Mesodermal cell (in vitro differentiated cells): ENCODE measurements at regions not wholly inside any gene's neighbourhood (a gene's known extent, or its start where the extent isn't known, plus 50 kb on each side); places are given as distances from the start of the nearest gene placed in this dataset.
A peak's percentile ranks its signal among the peaks of the same experiment; 100 is the strongest.

Source experiments
- H3K27ac ChIP-seq: 2 replicates; pipeline ENCODE4 v1.7.0; 2013; ENCODE audit warnings: mild to moderate bottlenecking, low read depth, low read length, moderate library complexity; ENCODE audit not compliant: severe bottlenecking
- H3K36me3 ChIP-seq: 2 replicates; pipeline ENCODE4 v1.7.1; 2013; ENCODE audit warnings: mild to moderate bottlenecking, low read length, moderate library complexity; ENCODE audit not compliant: control insufficient read depth, insufficient read depth
- H3K4me1 ChIP-seq: one replicate; pipeline ENCODE4 v1.7.1; 2013; ENCODE audit warnings: mild to moderate bottlenecking, low read length; ENCODE audit not compliant: insufficient read depth, control insufficient read depth, poor library complexity, severe bottlenecking
- H3K4me3 ChIP-seq: 2 replicates; pipeline ENCODE4 v1.7.0; 2013; ENCODE audit warnings: low read length, control low read depth, mild to moderate bottlenecking; ENCODE audit not compliant: insufficient read depth, poor library complexity, severe bottlenecking; ENCODE audit errors: extremely low read depth
- H3K9me3 ChIP-seq: 2 replicates; pipeline ENCODE4 v1.7.1; 2013; ENCODE audit warnings: mild to moderate bottlenecking, low read length, moderate library complexity; ENCODE audit not compliant: control insufficient read depth
- WGBS, 2 experiments: methylation state at CpG; one replicate each; pipeline ENCODE4 v1.1.5; 2013; ENCODE audit warnings: missing lambda C conversion rate in 2 of 2; ENCODE audit not compliant: insufficient coverage in 2 of 2; 5-methylcytosine and 5-hydroxymethylcytosine counted together

- 100% methylated on average over 1 of the region's 2 CpGs; no CpG with 5 or more reads in 1 of the 2 experiments for WGBS, 2 experiments
- Histone ChIP-seq H3K27ac (no peak overlapping the region), H3K4me1 (peaks cover 3% of the 10 kb centered on the region), H3K4me3 (no peak overlapping the region), H3K9me3 (no peaks in the 10 kb centered on the region), H3K36me3 (no peaks in the 10 kb centered on the region)
These were observed 86.7 kb upstream of the STARD4 start for GRCh38 chr5:111598996-111599395.

GRCh38 chr5:111597491-111597890 lies 85.2 kb upstream of the STARD4 start:
- no peak overlapping the region for H3K4me3 ChIP-seq
- no CpG with 5 or more reads among the region's 2 CpGs for WGBS, 2 experiments
- H3K36me3 ChIP-seq: no peaks in the 10 kb centered on the region
- no peak overlapping the region for H3K27ac ChIP-seq
- no peaks in the 10 kb centered on the region for H3K9me3 ChIP-seq
- no peaks in the 10 kb centered on the region for H3K4me1 ChIP-seq

- Histone ChIP-seq H3K36me3 (no peaks in the 10 kb centered on the region), H3K4me3 (no peak overlapping the region), H3K27ac (no peak overlapping the region), H3K4me1 (no peaks in the 10 kb centered on the region), H3K9me3 (no peaks in the 10 kb centered on the region)
- 92 to 93% methylated on average over 2 to 5 of the region's 5 CpGs for WGBS, 2 experiments
These were observed 84.4 kb upstream of the STARD4 start for GRCh38 chr5:111596705-111597104.

- Histone ChIP-seq H3K9me3 (no peaks in the 10 kb centered on the region), H3K4me3 (no peak overlapping the region), H3K4me1 (no peaks in the 10 kb centered on the region), H3K27ac (no peak overlapping the region), H3K36me3 (no peaks in the 10 kb centered on the region)
- WGBS, 2 experiments: 77 to 94% methylated on average over 2 of the region's 4 CpGs
These were observed 83.1 kb upstream of the STARD4 start for GRCh38 chr5:111595425-111595824.

- Histone ChIP-seq H3K36me3 (no peaks in the 10 kb centered on the region), H3K4me3 (no peak overlapping the region), H3K27ac (no peak overlapping the region), H3K9me3 (no peaks in the 10 kb centered on the region), H3K4me1 (peaks cover 12% of the 10 kb centered on the region)
- 88 to 100% methylated on average over 1 of the region's 1 CpG for WGBS, 2 experiments
These were observed 77.0 kb upstream of the STARD4 start for GRCh38 chr5:111589316-111589715.

- no peak overlapping the region for H3K27ac ChIP-seq
- peaks cover 26% of the 10 kb centered on the region for H3K4me1 ChIP-seq
- H3K36me3 ChIP-seq: no peaks in the 10 kb centered on the region
- H3K4me3 ChIP-seq: no peak overlapping the region
- no peaks in the 10 kb centered on the region for H3K9me3 ChIP-seq
These were observed 75.4 kb upstream of the STARD4 start for GRCh38 chr5:111587728-111588127.

GRCh38 chr5:111585946-111586345 lies 73.6 kb upstream of the STARD4 start:
- Histone ChIP-seq H3K4me3 (no peak overlapping the region), H3K9me3 (no peaks in the 10 kb centered on the region), H3K27ac (no peak overlapping the region), H3K36me3 (no peaks in the 10 kb centered on the region), H3K4me1 (peaks cover 35% of the 10 kb centered on the region)
- WGBS, 2 experiments: 88 to 96% methylated on average over 3 to 4 of the region's 4 CpGs

- Histone ChIP-seq H3K9me3 (no peaks in the 10 kb centered on the region), H3K36me3 (no peaks in the 10 kb centered on the region), H3K4me3 (no peak overlapping the region), H3K27ac (peak overlapping the region; percentile 46), H3K4me1 (peaks cover 36% of the 10 kb centered on the region)
- WGBS, 2 experiments: 100% methylated on average over 1 of the region's 1 CpG; no CpG with 5 or more reads in 1 of the 2 experiments
These were observed 73.0 kb upstream of the STARD4 start for GRCh38 chr5:111585291-111585690.

GRCh38 chr5:111584651-111585050 lies 72.3 kb upstream of the STARD4 start:
- H3K27ac ChIP-seq: peak overlapping the region; percentile 46
- no peaks in the 10 kb centered on the region for H3K36me3 ChIP-seq
- no peaks in the 10 kb centered on the region for H3K9me3 ChIP-seq
- 63 to 67% methylated on average over 1 of the region's 1 CpG for WGBS, 2 experiments
- no peak overlapping the region for H3K4me3 ChIP-seq
- peaks cover 36% of the 10 kb centered on the region for H3K4me1 ChIP-seq

- Histone ChIP-seq H3K4me3 (no peak overlapping the region), H3K27ac (no peak overlapping the region), H3K36me3 (no peaks in the 10 kb centered on the region), H3K9me3 (no peaks in the 10 kb centered on the region), H3K4me1 (peaks cover 36% of the 10 kb centered on the region)
- 86 to 88% methylated on average over 2 to 3 of the region's 4 CpGs for WGBS, 2 experiments
These were observed 71.4 kb upstream of the STARD4 start for GRCh38 chr5:111583758-111584203.

- Histone ChIP-seq H3K27ac (no peak overlapping the region), H3K4me1 (peaks cover 36% of the 10 kb centered on the region), H3K4me3 (no peak overlapping the region), H3K9me3 (no peaks in the 10 kb centered on the region), H3K36me3 (no peaks in the 10 kb centered on the region)
- 74 to 95% methylated on average over 1 to 2 of the region's 4 CpGs for WGBS, 2 experiments
These were observed 70.8 kb upstream of the STARD4 start for GRCh38 chr5:111582993-111583601.
